Myocyte (in vitro differentiated cells): ENCODE measurements at regions not wholly inside any gene's neighbourhood (a gene's known extent, or its start where the extent isn't known, plus 50 kb on each side); places are given as distances from the start of the nearest gene placed in this dataset.
A peak's percentile ranks its signal among the peaks of the same experiment; 100 is the strongest.
"Not testable (repeated sequence)": the region's sequence is repeated elsewhere in the genome, so short reads cannot be mapped to it uniquely, and the experiment has no call there.

ENCODE experiments used
- DNase-seq: peaks from one replicate; pipeline ENCODE4 v3.0.0-alpha.2; 2012; ENCODE audit warnings: low read depth

DNA sequence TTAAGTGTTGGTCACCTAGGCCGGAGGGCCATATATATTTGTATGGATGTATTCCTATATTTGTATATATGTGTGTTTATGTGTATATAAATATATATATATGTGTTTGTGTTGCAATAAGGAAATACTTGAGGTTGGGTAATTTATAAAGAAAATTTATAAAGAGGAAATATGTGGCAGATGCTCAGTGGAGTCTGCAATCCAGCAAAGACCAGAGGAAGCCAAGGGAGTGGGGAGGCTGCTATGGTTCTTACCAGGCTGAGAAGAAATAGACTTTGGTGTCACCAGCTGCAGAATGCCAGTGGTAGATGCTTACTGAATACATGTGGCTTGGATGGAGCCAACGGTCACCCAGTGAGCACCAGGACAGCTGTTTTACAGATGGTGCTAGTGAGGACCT, 97.4 kb upstream of the ELOVL5 start:
- no peak for DNase-seq

DNA sequence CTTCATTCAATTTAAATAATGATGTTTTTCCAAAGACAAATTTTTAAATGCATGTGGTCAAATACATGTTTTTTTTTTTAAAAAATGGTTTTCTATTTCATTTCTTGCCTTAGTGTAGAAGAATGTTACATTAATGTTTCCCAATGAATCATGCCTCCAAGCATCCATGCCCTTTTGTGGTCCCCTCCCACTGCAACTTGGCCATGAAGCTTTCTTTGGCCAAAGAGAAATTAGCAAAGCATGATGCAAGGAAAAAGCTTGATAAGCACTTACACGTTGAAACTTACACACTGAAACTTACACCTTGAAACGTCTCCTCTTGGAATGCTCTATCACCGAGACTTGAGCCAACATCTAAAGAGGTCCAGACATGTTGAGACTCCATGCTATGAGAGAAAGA, 93.0 kb upstream of the ELOVL5 start:
- DNase-seq, result peak; percentile 14

DNA sequence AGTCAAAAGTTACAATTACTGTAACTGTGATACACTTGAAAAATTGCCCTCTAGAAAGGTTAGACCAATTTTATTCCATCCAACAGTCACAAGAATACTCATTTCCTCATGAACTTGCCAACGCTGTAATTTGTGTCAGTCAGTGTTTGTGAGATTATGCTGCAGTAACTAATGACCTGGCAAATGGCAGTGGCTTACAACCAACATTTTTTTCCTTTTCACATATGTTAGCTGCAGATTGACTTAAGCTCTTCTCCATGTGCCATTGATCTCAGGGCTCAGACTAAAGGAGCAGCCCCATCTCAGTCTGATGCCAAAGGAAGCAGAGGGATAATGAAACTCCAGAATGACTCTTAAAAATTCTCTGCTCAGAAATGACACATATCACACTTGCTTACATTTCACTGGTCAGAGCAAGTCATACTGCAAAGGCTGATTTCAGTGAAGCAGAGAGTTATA, 92.3 kb upstream of the ELOVL5 start:
- DNase-seq, result no peak

DNA sequence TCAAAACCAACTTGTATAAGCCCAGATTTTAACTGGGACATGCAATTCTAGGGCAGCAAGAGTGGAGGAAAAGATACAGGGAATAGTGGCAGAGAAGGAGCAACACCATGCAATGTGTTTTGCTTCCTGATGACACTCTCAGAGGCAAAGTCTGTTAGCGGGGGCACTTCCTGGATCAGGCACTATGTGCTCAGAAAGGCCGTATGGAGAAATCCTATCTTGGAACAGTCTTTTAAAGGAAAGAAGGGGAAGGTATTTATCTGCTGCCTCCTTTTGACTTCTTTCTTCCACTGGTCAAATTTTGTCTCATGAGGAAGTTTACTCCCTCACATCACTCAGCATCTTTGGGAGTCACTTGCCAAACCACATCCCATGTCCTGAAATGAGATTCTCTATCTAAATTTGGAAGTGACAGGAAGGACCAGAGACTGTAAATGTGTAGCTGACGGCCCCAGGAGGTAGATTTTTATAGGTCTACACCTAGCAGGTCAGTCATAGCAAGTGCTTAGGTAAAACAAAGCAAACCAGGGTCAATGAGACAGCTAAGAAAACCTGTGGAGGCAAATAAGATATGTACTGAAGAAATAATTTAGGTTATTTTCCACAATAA, 91.7 kb upstream of the ELOVL5 start:
- DNase-seq, result peak; percentile 28

DNA sequence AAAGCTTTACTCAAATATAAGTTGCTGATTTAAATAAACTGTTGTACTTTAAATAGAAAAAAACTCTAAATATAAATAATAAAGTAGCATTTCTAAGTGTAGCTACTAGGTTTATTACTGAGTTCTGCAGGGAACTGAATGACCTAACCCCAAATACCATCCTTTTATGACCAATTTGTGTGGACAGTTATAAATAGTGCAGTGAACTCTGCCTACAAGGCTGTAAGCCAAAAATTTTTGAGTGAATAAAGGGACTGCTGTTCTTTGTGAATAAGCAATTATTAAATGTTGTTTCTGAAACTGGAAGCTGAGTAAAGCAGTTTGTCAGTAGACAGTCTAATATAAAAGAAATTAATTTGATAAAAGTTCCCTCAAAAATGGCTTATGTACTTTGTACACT, 90.8 kb upstream of the ELOVL5 start:
- peak; percentile 53 for DNase-seq

DNA sequence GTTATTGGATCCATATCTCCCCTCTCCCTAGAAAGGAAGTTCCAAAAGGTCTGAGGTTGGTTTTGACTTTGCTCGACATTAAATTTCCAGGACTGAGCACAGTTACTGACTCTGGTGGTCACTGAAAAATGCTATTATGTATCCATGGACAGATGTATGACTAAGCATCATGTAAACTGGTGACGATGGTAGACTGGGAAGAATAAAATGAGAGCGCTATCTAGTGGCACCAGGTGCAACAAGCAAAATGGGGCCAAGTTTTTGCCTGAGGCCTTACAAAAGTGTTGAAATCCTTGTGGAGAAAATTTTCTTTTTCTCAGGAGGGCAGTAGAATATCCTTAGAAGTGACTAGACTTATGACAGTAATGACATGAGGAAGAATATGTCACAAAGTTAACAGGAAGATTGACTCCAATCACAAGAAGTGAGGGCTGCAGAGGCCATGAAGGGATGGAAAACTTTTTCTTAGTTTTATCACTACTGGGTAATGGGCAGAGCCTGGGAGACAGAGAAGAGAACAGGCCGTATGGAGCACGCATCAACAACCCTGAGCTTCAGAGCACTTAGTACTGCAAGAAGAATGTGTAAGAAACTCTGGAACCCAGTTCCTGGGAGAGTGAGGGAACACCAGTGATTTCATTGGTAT, 88.9 kb upstream of the ELOVL5 start:
- peak; percentile 72 for DNase-seq

DNA sequence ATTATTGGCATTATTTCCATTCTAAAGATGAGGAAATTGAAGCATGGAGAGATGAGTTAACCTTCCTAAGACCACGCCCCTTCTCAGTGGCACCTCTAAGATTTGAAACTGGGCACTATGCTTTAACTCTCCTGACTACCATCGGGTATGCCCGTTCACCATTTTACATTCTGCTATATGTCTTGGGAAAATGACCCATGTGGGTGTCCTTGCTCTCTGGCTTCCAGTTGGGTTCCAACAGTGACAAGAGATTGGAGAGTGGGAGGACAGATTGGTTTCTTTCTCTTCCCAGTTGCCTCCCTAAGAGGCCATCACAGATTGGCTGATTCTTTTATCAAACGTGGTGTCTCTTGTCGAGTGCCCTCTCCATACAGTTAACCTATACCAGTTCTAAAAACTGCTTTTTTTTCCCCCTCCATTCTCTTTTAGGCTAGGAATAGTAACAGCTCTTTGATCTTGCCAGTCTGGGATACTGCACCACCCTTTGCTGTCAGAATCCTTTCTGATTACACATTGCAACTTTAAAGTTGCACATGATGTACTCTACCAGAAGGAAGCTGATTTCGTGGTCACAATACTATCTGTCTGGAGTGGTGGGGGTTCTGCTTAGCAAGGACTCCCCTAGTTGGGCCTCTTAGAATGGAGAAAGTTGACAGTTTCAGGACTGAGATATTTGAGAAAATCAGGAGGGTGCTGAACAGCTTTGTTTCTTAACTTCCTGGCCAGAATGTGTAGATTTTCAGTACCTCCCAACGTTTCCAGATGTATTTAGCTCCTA, 88.0 kb upstream of the ELOVL5 start:
- peak; percentile 12 for DNase-seq

DNA sequence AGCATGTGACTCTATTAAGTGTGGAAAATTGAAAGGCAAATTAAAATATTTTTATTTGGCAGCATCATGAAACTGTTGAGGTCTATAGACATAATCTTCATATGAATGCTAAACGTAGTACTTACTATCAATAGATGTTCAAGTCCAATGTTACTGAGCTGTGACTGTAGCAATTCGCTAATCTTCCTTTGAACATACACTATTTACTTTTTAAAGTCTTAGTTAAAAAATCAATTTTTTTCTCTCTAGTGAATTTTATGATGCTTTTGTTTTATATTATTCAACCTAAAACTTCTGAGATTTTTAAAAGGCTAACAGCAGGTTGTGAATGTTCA, 85.2 kb upstream of the ELOVL5 start:
- DNase-seq, result no peak

DNA sequence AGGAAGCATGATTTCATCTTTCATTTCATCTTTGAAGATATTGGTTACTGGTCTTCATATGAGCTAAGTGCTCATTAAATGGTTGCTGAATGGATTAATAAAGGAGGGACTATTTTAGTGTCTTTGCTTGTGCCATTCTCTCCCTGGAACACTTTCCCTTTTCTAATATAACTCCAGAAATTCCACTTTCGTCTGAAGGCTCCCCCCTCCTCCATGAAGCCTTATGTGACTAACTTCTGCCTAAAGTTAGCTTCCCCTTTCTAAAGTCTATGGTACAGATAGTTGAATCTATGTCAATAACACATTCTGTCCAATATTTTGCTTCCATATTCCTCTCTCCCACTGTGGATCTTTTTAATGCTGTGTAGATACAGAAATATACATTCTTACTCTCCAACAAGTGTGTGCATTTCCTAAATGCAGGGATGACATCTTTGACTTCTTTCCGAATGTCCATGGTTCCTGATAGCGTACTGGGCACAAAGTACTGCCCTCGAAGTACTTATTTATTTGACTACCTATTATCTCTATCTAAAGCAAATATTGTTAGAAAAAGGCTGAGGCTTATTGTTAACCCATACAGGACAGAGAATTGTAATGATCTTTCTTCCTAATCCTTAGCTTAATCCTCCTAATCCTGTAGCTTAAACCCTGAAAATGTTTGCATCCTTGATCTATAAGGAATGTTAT, 84.7 kb upstream of the ELOVL5 start:
- no peak for DNase-seq

DNA sequence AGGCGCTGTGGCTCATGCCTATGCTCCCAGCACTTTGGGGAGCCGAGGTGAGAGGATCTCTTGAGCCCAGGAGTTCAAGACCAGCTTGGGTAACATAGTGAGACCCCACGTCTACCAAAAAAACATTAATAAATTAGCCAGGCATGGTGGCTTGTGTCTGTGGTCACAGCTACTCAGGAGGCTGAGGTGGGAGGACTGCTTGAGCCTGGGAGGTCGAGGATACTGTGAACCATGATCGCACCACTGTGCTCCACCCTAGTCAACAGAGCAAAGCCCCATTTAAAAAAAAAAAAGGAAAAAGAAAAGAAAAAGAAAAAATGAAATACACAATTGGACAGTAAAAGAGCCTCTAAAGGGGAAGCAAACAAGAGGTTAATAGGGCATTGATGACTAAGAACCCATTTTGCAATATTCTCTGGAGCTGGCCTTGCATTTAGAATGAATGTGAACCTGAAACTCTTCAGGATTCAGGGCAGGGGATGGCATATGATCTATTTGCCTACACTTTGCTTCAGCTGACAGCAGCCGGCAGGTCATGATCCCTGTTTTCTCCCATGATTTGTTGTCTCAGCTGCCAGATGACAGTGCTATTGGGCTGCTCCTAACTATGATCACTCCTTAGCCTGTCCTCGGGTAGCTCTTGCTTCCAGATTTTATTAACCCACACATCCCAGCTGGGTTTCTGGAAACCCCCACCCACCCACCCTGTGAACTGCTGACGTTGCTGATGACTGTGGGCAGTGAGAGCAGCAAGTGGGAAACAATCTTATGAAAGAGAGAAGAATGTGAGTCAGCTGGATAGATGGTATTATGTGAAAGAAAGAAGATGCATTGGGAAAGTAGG, 83.8 kb upstream of the ELOVL5 start:
- peak; percentile 80 for DNase-seq

DNA sequence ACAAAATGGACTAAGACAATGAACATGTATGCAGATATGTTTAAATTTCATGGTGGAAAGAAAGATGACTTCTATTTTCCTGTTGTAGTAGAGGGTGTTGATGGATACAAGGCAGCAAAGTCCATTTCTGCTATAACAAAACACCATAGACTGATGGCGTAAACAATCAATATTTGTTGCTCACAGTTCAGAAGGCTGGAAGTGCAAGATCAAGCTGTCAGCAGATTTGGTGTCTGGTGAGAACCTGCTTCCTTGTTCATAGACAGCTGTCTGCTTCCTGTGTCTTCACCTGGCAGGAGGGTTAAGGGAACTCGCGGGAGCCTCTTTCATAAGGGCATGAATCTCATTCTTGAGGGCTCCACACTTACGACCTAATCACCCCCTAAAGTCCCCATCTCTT, 83.0 kb upstream of the ELOVL5 start:
- DNase-seq, result no peak

DNA sequence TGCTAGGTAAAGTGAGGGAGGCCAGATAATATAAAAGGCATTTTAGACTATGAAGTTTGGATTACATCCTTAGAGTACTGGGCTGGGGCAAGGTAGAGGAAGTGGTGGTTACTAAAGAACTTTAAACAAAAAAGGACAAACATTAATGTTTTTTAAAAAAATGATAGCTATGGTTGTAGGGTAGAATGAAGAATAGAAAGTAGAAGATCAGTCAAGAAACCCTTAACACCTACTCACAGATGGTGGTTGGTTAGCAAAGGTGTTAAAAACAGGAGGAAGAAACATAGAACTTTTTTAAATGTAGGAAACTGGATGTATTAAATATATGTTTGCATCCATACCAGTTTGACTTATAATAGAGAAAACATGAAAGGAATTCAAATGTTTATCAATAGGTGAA, 80.7 kb upstream of the ELOVL5 start:
- no peak for DNase-seq

DNA sequence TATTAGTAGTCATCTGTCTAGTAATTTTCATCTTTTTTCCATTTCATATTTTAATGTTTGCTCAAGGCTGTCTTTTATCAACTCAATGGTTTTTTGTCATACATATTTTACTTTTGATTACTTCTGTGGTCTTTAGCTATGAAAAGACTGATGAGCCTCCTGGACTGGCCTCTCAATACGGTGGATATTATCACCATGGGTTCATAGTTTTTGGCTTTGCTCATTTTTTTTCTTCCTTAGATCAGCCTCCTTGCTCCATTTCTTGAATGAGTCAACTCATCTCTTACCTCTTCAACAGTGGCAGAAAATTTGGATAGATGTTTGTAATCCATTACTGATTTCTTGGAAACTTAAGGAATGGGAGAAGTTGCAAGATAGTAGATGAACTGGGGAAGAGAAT, 80.1 kb upstream of the ELOVL5 start:
- no peak for DNase-seq

DNA sequence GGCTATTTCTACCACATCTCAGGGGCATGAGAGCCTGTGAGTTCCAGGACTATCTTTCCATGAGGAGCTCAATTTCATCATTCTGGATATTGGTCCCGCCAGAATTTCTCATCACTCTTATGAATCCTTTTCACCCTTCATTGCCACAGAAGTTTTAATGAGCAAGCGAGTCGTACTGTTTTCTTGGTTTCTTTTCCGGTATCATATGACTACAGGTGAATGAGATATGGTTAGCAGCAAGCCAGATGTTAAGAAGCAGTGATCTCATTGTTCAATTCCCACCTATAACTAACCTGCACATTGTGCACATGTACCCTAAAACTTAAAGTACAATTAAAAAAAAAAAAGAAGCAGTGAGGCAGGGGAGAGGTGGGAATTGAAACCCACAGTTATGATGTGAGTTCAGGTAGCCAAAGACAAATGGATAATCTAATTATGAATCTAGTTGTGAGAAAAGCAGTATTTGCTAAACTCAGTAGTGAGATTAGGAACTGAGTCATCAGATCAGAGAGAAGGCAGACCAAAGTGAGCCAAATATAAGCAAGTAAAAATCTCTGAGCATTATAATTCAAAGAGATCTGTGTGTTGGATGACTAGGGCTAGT, 78.0 kb upstream of the ELOVL5 start:
- no peak for DNase-seq

DNA sequence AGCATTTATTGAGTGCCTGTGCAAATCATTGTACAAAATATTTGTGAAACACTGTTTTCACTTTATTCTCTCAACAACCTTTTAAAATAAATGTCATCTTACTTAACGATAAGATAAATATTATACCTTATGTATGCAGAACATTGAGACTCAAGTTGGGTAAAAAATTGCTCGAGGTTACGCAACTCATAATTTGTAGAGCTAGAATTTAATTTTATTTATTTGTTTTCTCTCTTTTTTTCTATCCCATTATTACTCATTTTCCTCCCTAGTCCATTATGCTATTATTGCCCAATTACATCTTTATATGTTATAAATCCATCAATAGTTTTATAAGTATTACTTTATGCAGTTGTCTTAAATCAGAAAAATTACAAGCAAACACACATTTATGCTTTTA, 77.4 kb upstream of the ELOVL5 start:
- no peak for DNase-seq

DNA sequence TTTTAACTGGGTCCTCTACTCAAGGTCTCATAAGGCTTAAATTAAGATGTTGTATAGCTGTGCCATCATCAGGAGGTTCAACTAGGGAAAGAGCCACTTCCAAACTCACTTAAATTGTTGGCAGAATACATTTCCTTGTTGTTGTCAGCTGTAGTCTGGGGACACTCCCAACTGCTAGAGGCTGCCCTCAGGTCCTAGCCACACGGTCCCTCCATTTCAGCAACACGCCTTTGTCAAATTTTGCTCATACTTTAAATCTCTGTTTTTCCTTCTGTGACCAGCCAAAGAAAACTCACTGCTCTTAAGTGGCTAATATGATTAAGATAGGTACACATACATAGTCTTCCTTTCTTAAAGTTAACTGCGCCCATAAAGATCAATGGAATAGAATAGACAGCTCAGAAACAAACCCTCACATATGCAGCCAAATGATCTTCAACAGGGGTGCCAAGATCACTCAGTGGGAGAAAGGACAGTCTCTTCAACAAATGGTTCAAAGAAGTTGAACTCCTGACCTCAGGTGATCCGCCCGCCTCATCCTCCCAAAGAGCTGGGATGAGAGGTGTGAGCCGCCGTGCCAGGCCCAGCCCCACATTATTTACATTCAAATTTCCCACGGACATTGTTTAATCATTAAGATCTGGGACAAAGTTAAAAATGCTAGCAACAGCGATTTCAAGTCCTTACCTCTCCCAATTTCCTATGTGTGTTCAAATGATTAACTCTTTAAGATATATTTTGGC, 76.4 kb upstream of the ELOVL5 start:
- DNase-seq, result no peak

DNA sequence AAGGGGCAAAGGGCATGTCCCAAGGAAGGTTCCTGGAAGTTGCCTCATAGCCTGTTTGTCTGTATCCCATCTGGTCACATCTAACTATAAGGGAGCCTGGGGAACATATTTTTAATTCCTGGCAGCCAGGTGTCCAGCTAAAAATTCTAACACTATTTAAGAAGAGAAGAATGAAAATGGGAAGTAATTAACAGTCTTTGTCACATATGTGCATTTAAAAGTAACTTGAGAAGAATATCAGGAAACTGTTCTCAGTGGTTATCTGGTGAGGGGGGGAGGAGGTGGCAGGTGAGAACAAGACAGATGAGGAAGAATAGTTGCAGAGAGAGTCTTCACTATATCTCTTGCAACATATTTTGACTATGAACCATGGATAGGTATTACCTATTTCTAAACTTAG, 75.5 kb upstream of the ELOVL5 start:
- DNase-seq, result no peak

DNA sequence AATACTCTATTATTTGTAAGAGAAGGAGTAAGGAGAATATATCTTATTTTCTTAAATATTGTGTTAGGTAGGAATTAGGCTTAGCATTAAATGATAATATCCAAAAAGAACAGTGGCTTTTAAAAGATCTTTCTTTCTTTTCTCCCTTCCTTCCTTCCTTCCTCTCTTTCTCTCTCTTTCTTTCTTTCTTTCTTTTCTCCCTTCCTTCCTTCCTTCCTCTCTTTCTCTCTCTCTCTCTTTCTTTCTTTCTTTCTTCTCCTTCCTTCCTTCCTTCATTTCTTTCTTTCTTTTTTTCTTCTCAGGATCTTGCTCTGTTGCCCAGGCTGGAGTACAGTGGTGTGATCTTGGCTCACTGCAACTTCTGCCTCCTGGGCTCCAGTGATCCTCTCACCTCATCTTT, 74.8 kb upstream of the ELOVL5 start:
- not testable (repeated sequence) for DNase-seq

DNA sequence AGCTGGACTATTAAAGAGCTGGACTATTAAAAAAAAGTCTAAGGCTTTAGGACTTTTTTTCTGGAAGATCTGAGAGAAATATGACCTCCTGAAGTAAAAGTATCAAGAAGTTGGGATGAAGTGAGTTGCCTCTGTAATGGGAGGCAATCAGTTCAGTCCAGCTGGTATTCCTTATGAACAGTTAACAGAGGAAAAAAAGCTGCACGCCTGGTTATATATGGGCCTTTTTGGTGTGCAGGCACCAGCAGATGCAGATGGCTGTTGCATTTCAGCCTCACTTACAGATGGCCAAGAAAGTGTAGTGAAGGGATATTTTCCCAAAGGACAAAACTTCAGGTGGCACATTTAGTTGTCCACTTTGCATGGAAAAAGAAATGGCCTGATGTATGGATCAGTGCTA, 70.3 kb upstream of the ELOVL5 start:
- DNase-seq, result no peak

DNA sequence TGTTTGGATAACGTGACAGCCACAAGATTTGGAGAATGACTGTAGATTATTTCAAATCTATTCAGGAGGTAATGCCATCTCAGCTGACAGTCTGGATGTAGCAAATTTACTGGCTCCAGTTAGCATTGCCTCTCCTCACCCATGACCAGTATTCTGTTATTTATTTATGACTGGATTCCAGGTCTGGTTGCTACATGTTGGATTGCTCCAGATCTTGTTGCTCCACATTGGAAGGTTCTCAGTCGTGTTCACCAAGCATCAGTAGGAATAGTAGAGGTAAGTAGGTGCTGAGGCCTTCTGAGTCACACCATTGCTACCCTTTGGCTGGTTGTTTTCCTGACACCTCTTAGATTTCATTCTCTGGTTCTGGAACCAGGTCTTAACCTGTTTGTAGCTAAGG, 69.5 kb upstream of the ELOVL5 start:
- no peak for DNase-seq
